GM18508 (cell line): ENCODE measurements at regions not wholly inside any gene's neighbourhood (a gene's known extent, or its start where the extent isn't known, plus 50 kb on each side); places are given as distances from the start of the nearest gene placed in this dataset.

ENCODE experiments used
- ATAC-seq: cut with Tn5 transposase; IDR thresholded peaks from one replicate; pipeline ENCODE4 v1.9.1; 2021; ENCODE audit warnings: moderate number of reproducible peaks; ENCODE audit not compliant: insufficient read depth, unreplicated experiment

GRCh38 chr3:34832865-34833508, 806.3 kb upstream of the ARPP21 start:
- ATAC-seq, result no peak

- ATAC-seq, result no peak
Measured at GRCh38 chr3:34837848-34838741, 801.2 kb upstream of the ARPP21 start.

GRCh38 chr3:34842706-34843480, 796.4 kb upstream of the ARPP21 start:
- ATAC-seq, result no peak

- no peak for ATAC-seq
Measured at GRCh38 chr3:34844323-34844620, 795.1 kb upstream of the ARPP21 start.

GRCh38 chr3:34851137-34851536, 788.2 kb upstream of the ARPP21 start:
- ATAC-seq, result no peak

GRCh38 chr3:34852844-34853439, 786.4 kb upstream of the ARPP21 start:
- ATAC-seq, result no peak

- ATAC-seq, result no peak
Measured at GRCh38 chr3:34856081-34856947, 783.0 kb upstream of the ARPP21 start.

DNA sequence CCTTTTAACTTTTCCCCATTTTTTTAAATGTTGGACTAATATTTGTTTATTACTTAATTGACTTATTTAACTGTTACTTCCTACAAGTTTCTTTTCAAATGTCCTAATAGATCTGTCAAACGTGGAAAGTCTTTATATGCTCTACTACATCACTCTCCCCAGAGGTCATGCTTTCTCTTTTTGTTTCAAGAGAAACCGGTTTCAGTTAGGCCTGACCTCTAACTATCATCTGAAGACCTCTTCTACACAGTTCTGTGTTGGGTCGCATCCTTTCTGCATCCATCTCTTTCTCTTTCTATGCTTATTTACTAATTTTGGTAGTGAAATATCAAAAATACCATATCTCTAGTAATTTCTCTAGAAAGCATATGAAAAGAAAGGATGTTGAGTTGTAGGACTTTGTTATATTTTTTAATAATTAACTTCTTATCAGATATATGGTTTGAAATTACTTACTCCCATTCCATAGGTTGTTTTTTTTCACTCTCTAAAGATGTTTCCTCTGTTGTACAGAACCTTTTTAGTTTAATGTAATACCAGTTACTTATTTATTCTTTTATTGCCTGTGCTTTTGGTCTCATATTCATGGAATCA, 781.2 kb upstream of the ARPP21 start:
- no peak for ATAC-seq

DNA sequence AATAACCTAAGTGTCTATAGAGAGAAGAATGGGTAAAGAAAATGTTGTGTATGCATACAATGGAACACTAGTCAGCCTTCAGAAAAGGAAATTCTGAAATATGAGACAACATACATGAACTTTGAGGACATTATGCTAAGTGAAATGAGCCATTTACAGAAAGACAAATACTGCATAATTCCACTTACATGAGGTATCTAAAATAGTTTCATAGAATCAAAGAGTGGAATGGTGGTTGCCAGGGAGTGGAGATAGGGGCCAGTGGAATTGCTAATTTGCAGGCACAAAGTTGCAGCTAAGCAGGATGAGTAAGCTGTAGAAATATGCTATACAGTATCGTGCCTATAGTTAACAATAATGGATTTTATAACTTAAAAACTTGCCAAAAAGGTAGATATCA, 779.6 kb upstream of the ARPP21 start:
- ATAC-seq, result no peak

DNA sequence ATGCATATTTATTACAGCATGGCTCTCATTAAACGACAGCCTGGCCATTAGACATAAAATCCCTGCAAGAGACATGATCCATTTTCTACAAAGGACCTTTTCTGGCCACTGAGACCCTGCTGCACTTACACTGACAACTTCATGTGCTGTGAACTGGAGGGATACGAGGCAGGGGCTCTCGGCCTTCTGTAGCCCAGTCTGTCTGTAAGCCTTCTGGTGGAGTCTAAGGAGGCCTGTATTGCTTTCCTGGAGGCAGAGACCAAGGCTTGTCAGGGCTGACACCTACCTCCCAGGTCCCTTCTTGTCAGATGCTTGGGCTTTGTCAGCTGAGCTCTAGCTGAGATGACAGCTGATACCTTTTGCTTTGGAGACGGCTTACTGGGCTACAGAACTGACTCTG, 776.9 kb upstream of the ARPP21 start:
- ATAC-seq, result no peak

GRCh38 chr3:34863485-34863884, 775.8 kb upstream of the ARPP21 start:
- ATAC-seq, result no peak

GRCh38 chr3:34864011-34864410, 775.3 kb upstream of the ARPP21 start:
- ATAC-seq, result no peak

DNA sequence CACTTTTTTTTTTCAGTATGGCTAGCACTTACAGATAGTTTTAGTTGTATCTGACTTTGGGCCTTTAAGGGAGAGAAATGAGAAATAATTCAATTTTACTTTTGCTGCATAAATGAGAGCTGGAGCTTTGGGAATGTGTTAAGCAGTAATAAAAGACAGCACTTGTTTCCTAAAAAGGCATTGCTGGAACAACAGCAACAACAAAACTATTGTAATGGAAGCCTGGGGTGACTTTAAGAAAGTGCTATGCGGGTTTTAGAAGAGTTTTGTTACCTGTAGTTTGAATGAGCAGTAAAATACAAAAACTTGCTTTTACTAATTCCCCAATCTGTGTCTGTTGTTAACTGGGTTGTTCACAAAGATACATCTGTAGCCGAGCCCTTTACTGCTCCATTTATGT, 774.0 kb upstream of the ARPP21 start:
- ATAC-seq, result no peak

DNA sequence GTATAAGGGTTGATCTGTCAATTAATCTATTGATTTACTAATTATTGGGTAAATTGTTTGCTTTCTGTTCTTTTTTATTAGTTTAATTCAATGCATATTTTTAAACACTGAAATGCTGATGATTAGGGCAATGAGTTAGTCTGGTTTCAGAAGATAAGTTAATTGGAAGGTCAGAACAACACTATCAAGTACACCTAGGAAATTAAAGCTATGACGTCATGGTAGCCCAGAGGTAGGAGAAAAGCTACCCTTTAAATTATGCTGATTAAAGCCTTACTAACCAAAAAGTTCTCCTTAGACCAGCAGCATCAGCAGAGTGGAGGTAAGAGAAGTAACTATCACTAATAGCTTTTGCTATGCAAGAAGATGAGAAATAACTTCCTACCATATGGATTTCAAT, 770.4 kb upstream of the ARPP21 start:
- no peak for ATAC-seq

DNA sequence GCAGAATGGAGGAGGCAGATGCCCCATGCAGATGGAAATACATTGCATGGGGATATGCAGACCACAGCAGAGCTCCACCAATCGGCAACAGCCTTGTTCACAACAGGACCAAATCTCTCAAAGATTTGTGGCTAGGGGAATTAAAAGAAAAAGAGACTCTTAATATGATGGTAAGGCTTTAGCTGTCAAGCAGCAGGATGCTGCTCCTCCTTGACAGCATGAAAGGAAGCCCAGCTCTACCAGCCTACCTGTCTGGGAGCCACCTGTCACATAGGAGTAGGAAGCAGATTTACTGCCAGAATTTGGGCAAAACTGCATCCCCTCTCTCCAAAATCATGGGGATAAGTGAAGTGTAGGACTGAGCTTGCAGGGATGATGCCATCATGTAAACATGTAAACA, 769.6 kb upstream of the ARPP21 start:
- ATAC-seq, result no peak

- no peak for ATAC-seq
Measured at GRCh38 chr3:34872406-34872805, 766.9 kb upstream of the ARPP21 start.

- ATAC-seq, result no peak
Measured at GRCh38 chr3:34876997-34877396, 762.3 kb upstream of the ARPP21 start.

- no peak for ATAC-seq
Measured at GRCh38 chr3:34878488-34878887, 760.8 kb upstream of the ARPP21 start.

DNA sequence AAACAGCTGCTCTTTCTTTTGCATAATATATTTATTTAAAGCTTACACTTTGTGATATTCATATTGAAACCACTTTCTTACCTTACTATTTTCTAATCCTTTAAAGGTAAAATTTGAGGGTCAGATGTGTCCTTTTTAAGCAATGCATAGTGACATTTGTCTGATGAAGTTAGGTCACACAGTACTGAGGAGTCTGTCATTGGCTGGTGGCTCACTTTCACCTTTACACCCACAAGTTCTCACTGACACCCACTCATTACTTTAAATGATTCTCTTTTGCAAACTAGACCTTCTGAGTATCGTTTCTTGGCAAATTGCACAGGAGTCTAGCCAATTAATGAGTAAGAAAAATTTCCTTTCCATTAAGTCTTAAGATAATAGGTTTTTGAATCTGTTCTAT, 758.3 kb upstream of the ARPP21 start:
- ATAC-seq, result no peak

- no peak for ATAC-seq
Measured at GRCh38 chr3:34882764-34883163, 756.6 kb upstream of the ARPP21 start.
